Nephron progenitor cell (in vitro differentiated cells): ENCODE measurements at regions not wholly inside any gene's neighbourhood (a gene's known extent, or its start where the extent isn't known, plus 50 kb on each side); places are given as distances from the start of the nearest gene placed in this dataset.

Experiments
- DNase-seq: peaks from one replicate; pipeline ENCODE4 v3.0.0; 2021
- H3K27ac Mint-ChIP-seq: 2 replicates; pipeline ENCODE4 v1.8.0; 2021; ENCODE audit warnings: mild to moderate bottlenecking, moderate library complexity, mixed read lengths
- H3K27me3 Mint-ChIP-seq: 2 replicates; pipeline ENCODE4 v1.8.0; 2021; ENCODE audit warnings: mild to moderate bottlenecking, low read depth, mixed read lengths; ENCODE audit not compliant: poor library complexity
- H3K36me3 Mint-ChIP-seq: 2 replicates; pipeline ENCODE4 v1.8.0; 2021; ENCODE audit warnings: low read depth, mixed read lengths
- H3K4me1 Mint-ChIP-seq: 2 replicates; pipeline ENCODE4 v1.8.0; 2021; ENCODE audit warnings: mixed read lengths
- H3K4me3 Mint-ChIP-seq: 2 replicates; pipeline ENCODE4 v1.8.0; 2021; ENCODE audit warnings: mild to moderate bottlenecking, moderate library complexity, mixed read lengths
- H3K9me3 Mint-ChIP-seq: 2 replicates; pipeline ENCODE4 v1.8.0; 2021; ENCODE audit warnings: mild to moderate bottlenecking, moderate library complexity, mixed read lengths
- TF ChIP-seq, protein P1 (sequence below): fragments of 200-600 bp; sonication (generic); IDR thresholded peaks from 2 replicates; pipeline ENCODE4 v1.5.0; 2021; ENCODE audit warnings: antibody characterized with exemption

DNA sequence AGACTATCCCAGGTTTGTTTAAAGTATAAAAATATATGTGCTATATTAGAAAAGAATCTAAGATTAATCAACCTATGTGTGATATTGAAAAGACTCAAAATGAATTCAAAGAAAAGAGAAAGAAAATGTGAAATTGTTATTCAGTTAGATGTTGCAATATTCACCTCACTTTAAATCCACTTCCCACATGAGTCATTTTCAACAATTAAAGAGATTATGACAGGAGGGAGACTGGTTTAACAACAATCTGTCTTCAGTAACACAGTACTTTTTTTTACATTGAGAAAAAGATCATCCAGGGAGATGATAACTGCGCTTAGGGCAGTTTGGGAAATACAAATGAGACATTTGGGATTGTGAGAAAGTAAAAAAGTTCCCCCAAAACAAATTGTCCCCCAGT, 1246.2 kb downstream of the SLITRK1 start:
- DNase-seq, result no peak
- H3K4me1 Mint-ChIP-seq, result no peaks in the 10 kb centered on the region
- H3K9me3 Mint-ChIP-seq, result no peaks in the 10 kb centered on the region
- TF ChIP-seq, protein P1, sequence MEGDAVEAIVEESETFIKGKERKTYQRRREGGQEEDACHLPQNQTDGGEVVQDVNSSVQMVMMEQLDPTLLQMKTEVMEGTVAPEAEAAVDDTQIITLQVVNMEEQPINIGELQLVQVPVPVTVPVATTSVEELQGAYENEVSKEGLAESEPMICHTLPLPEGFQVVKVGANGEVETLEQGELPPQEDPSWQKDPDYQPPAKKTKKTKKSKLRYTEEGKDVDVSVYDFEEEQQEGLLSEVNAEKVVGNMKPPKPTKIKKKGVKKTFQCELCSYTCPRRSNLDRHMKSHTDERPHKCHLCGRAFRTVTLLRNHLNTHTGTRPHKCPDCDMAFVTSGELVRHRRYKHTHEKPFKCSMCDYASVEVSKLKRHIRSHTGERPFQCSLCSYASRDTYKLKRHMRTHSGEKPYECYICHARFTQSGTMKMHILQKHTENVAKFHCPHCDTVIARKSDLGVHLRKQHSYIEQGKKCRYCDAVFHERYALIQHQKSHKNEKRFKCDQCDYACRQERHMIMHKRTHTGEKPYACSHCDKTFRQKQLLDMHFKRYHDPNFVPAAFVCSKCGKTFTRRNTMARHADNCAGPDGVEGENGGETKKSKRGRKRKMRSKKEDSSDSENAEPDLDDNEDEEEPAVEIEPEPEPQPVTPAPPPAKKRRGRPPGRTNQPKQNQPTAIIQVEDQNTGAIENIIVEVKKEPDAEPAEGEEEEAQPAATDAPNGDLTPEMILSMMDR, result no peak
- H3K4me3 Mint-ChIP-seq, result no peak overlapping the region
- H3K36me3 Mint-ChIP-seq, result no peaks in the 10 kb centered on the region
- no peak overlapping the region for H3K27ac Mint-ChIP-seq
- no peaks in the 10 kb centered on the region for H3K27me3 Mint-ChIP-seq

DNA sequence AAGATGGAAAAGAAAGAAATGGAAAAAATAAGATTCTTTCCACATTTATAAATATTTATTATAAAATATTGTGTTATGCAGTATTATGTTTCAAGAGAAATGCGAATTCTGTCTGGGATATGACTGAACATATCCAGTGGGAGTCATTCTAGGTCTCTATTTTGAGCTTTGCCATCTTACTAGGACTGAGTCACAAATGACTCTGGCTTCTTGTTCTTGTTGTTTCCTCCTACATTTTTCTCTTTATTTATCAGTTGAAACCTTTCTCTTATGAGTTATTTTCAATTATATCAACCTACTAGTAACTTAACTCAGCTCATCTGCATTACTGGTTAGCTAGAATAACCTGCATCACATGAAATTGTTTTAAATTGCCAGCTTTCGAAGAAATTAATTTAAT, 1247.3 kb downstream of the SLITRK1 start:
- H3K4me1 Mint-ChIP-seq, result no peaks in the 10 kb centered on the region

DNA sequence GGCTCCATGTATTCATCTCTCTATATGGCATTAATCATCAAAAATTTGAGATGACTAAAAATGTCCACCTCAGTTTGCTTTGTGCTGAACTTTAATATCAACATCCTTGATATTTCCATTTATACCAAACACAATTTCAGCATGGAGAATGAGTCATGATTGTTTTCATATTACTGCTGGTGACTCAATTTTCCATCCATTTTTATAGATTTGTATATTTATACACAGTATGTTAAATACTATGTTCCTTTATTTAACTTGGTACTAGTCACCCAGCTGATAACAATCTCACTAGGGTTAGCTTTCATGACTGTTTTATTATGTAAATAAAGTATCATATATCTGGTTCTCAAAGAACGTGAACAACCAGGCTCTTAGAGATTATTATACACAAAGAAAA, 1255.1 kb downstream of the SLITRK1 start:
- DNase-seq, result no peak

More for the DNA sequence above, 1247.3 kb downstream of the SLITRK1 start:
- no peak overlapping the region for H3K4me3 Mint-ChIP-seq
- H3K27ac Mint-ChIP-seq, result no peak overlapping the region
- no peaks in the 10 kb centered on the region for H3K36me3 Mint-ChIP-seq
- TF ChIP-seq, protein P1, result no peak
- no peaks in the 10 kb centered on the region for H3K9me3 Mint-ChIP-seq
- H3K27me3 Mint-ChIP-seq, result no peaks in the 10 kb centered on the region
- no peak for DNase-seq

DNA sequence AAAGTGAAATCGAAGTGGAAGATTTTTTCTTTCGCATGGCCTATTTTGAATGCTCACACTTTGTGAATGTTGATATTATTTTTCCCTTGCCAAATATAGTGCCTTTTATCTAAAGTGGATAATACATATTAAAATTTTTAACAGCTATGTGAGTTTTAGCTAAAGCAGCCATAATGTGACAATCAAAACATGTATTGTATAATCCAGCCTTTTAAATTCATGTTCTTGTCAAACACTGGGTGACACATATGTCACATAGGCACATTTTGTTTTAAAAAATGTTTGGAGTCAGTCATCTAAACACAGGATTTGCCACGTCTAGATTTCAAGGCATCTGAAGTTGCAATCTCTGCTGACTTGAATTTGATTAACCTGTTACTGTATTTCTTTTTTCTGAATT, 1256.6 kb downstream of the SLITRK1 start:
- Mint-ChIP-seq H3K4me1 (no peaks in the 10 kb centered on the region), H3K36me3 (no peaks in the 10 kb centered on the region), H3K9me3 (no peaks in the 10 kb centered on the region), H3K27ac (no peak overlapping the region), H3K4me3 (no peak overlapping the region), H3K27me3 (no peaks in the 10 kb centered on the region)
- TF ChIP-seq, protein P1, result no peak
- DNase-seq, result no peak

More for the DNA sequence above, 1255.1 kb downstream of the SLITRK1 start:
- Mint-ChIP-seq H3K27ac (no peak overlapping the region), H3K27me3 (no peaks in the 10 kb centered on the region), H3K9me3 (no peaks in the 10 kb centered on the region), H3K4me1 (no peaks in the 10 kb centered on the region), H3K4me3 (no peak overlapping the region), H3K36me3 (no peaks in the 10 kb centered on the region)
- TF ChIP-seq, protein P1, result no peak

DNA sequence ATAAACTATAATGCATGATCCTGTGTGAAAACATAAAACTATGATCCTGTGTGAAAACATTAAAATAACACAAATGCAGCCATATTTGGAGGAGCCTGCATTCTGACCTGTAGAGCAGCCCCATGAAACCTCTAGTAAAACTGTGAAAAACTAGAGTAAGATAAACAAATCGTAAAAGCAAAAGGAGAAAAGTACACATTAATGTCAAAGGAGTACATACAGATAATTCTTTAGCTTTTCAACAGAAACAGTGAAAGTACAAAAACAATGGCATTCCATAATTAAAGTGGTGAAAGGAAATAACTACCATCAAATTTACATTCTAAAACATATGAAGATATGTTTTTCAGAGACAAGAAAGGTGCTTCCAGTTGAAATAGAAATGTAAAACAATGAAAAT, 1267.2 kb downstream of the SLITRK1 start:
- Mint-ChIP-seq H3K4me3 (no peak overlapping the region), H3K36me3 (no peaks in the 10 kb centered on the region), H3K4me1 (peaks cover 6% of the 10 kb centered on the region), H3K9me3 (no peaks in the 10 kb centered on the region), H3K27ac (peak overlapping the region; percentile 26), H3K27me3 (no peaks in the 10 kb centered on the region)
- no peak for DNase-seq
- TF ChIP-seq, protein P1, result no peak

DNA sequence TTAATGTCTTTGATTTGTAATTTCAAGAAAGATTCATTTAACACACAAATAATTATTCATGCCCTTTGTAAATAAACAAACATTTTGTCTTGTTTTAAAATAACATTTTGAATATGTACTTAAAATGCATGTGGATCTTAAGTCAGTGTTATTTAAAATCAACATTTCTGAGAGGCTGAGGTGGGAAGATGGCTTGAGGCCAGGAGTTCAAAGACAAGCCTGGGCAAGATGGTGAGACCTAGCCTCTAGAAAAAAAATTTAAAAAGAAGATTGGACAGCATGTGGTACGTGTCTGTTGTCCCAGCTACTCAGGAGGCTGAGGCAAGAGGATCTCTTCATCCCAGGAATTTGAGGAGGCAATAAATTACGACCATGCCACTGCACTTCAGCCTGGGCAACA, 1268.2 kb downstream of the SLITRK1 start:
- H3K9me3 Mint-ChIP-seq, result no peaks in the 10 kb centered on the region
- H3K36me3 Mint-ChIP-seq, result no peaks in the 10 kb centered on the region
- peaks cover 6% of the 10 kb centered on the region for H3K4me1 Mint-ChIP-seq
- no peaks in the 10 kb centered on the region for H3K27me3 Mint-ChIP-seq
- H3K4me3 Mint-ChIP-seq, result no peak overlapping the region
- TF ChIP-seq, protein P1, result no peak
- H3K27ac Mint-ChIP-seq, result no peak overlapping the region
- no peak for DNase-seq
